GM21381 (cell line): ENCODE measurements at regions not wholly inside any gene's neighbourhood (a gene's known extent, or its start where the extent isn't known, plus 50 kb on each side); places are given as distances from the start of the nearest gene placed in this dataset.
"Not testable (repeated sequence)": the region's sequence is repeated elsewhere in the genome, so short reads cannot be mapped to it uniquely, and the experiment has no call there.

Source experiments
- ATAC-seq: cut with Tn5 transposase; IDR thresholded peaks from one replicate; pipeline ENCODE4 v1.9.1; 2021; ENCODE audit warnings: mild to moderate bottlenecking, moderate library complexity; ENCODE audit not compliant: unreplicated experiment

- ATAC-seq = no peak
Observed at GRCh38 chr16:87100306-87101058, 216.7 kb downstream of the C16orf95 start.

- no peak for ATAC-seq
Observed at GRCh38 chr16:87101903-87102302, 215.3 kb downstream of the C16orf95 start.

- ATAC-seq = no peak
Observed at GRCh38 chr16:87107201-87107600, 210.0 kb downstream of the C16orf95 start.

- ATAC-seq = no peak
Observed at GRCh38 chr16:87108278-87108677, 208.9 kb downstream of the C16orf95 start.

GRCh38 chr16:87108941-87109340, 208.3 kb downstream of the C16orf95 start:
- ATAC-seq = no peak

- ATAC-seq = no peak
Observed at GRCh38 chr16:87114832-87115231, 202.4 kb downstream of the C16orf95 start.

GRCh38 chr16:87115646-87116045, 201.5 kb downstream of the C16orf95 start:
- no peak for ATAC-seq

- no peak for ATAC-seq
Observed at GRCh38 chr16:87117936-87118335, 199.3 kb downstream of the C16orf95 start.

GRCh38 chr16:87119168-87119567, 198.0 kb downstream of the C16orf95 start:
- no peak for ATAC-seq

GRCh38 chr16:87119748-87120147, 197.4 kb downstream of the C16orf95 start:
- ATAC-seq = no peak

GRCh38 chr16:87121816-87122215, 195.4 kb downstream of the C16orf95 start:
- ATAC-seq = no peak

GRCh38 chr16:87123356-87124001, 193.7 kb downstream of the C16orf95 start:
- ATAC-seq = no peak

GRCh38 chr16:87124405-87124804, 192.8 kb downstream of the C16orf95 start:
- ATAC-seq = not testable (repeated sequence)

- no peak for ATAC-seq
Observed at GRCh38 chr16:87125206-87126155, 191.7 kb downstream of the C16orf95 start.

GRCh38 chr16:87126403-87127025, 190.7 kb downstream of the C16orf95 start:
- ATAC-seq = no peak

- ATAC-seq = no peak
Observed at GRCh38 chr16:87127061-87127765, 190.0 kb downstream of the C16orf95 start.

- ATAC-seq = no peak
Observed at GRCh38 chr16:87127766-87128147, 189.4 kb downstream of the C16orf95 start.

GRCh38 chr16:87129771-87130170, 187.4 kb downstream of the C16orf95 start:
- no peak for ATAC-seq

- ATAC-seq = no peak
Observed at GRCh38 chr16:87131061-87131995, 185.9 kb downstream of the C16orf95 start.
